Mononuclear cell (primary cell): ENCODE measurements at regions not wholly inside any gene's neighbourhood (a gene's known extent, or its start where the extent isn't known, plus 50 kb on each side); places are given as distances from the start of the nearest gene placed in this dataset.

ENCODE experiments used
- H3K27me3 ChIP-seq: 2 replicates; pipeline ENCODE4 v1.6.0; 2011; ENCODE audit warnings: low read length, control low read depth; ENCODE audit not compliant: insufficient read depth
- H3K4me1 ChIP-seq: 2 replicates; pipeline ENCODE4 v1.5.1; 2011; ENCODE audit warnings: mild to moderate bottlenecking, low read length, control low read depth; ENCODE audit not compliant: insufficient read depth
- H3K4me3 ChIP-seq: 2 replicates; pipeline ENCODE4 v1.5.1; 2011; ENCODE audit warnings: mild to moderate bottlenecking, low read length, moderate library complexity
- H3K9me3 ChIP-seq: 2 replicates; pipeline ENCODE4 v1.5.1; 2011; ENCODE audit warnings: low read depth, mild to moderate bottlenecking, control low read depth, low read length

GRCh38 chr17:71349908-71350600, 770.8 kb upstream of the SOX9 start:
- Histone ChIP-seq H3K4me1 (no peaks in the 10 kb centered on the region), H3K4me3 (no peak overlapping the region), H3K9me3 (no peaks in the 10 kb centered on the region), H3K27me3 (no peaks in the 10 kb centered on the region)

- Histone ChIP-seq H3K4me3 (no peak overlapping the region), H3K4me1 (no peaks in the 10 kb centered on the region), H3K9me3 (no peaks in the 10 kb centered on the region), H3K27me3 (no peaks in the 10 kb centered on the region)
These were observed 760.5 kb upstream of the SOX9 start for GRCh38 chr17:71360301-71360700.

GRCh38 chr17:71361656-71362450, 759.0 kb upstream of the SOX9 start:
- no peak overlapping the region for H3K4me3 ChIP-seq
- no peaks in the 10 kb centered on the region for H3K4me1 ChIP-seq

GRCh38 chr17:71363661-71364060, 757.2 kb upstream of the SOX9 start:
- H3K27me3 ChIP-seq: no peaks in the 10 kb centered on the region
- H3K4me1 ChIP-seq: no peaks in the 10 kb centered on the region
- H3K9me3 ChIP-seq: no peaks in the 10 kb centered on the region
- no peak overlapping the region for H3K4me3 ChIP-seq

More at GRCh38 chr17:71361656-71362450, 759.0 kb upstream of the SOX9 start:
- Histone ChIP-seq H3K9me3 (no peaks in the 10 kb centered on the region), H3K27me3 (no peaks in the 10 kb centered on the region)

GRCh38 chr17:71371809-71372208, 749.0 kb upstream of the SOX9 start:
- H3K9me3 ChIP-seq: no peaks in the 10 kb centered on the region
- no peaks in the 10 kb centered on the region for H3K27me3 ChIP-seq
- H3K4me1 ChIP-seq: no peaks in the 10 kb centered on the region
- H3K4me3 ChIP-seq: no peak overlapping the region

GRCh38 chr17:71375948-71376347, 744.9 kb upstream of the SOX9 start:
- H3K9me3 ChIP-seq: no peaks in the 10 kb centered on the region
- H3K27me3 ChIP-seq: no peaks in the 10 kb centered on the region
- H3K4me3 ChIP-seq: no peak overlapping the region
- H3K4me1 ChIP-seq: no peaks in the 10 kb centered on the region

GRCh38 chr17:71376933-71377332, 743.9 kb upstream of the SOX9 start:
- Histone ChIP-seq H3K27me3 (no peaks in the 10 kb centered on the region), H3K4me3 (no peak overlapping the region), H3K9me3 (no peaks in the 10 kb centered on the region), H3K4me1 (no peaks in the 10 kb centered on the region)

GRCh38 chr17:71378036-71378435, 742.8 kb upstream of the SOX9 start:
- Histone ChIP-seq H3K4me1 (no peaks in the 10 kb centered on the region), H3K9me3 (no peaks in the 10 kb centered on the region), H3K4me3 (no peak overlapping the region), H3K27me3 (no peaks in the 10 kb centered on the region)

- H3K27me3 ChIP-seq: no peaks in the 10 kb centered on the region
- H3K4me1 ChIP-seq: no peaks in the 10 kb centered on the region
- H3K9me3 ChIP-seq: no peaks in the 10 kb centered on the region
- no peak overlapping the region for H3K4me3 ChIP-seq
These were observed 742.1 kb upstream of the SOX9 start for GRCh38 chr17:71378741-71379140.

- Histone ChIP-seq H3K4me3 (no peak overlapping the region), H3K4me1 (no peaks in the 10 kb centered on the region), H3K27me3 (no peaks in the 10 kb centered on the region), H3K9me3 (no peaks in the 10 kb centered on the region)
These were observed 741.3 kb upstream of the SOX9 start for GRCh38 chr17:71379512-71379911.

GRCh38 chr17:71380535-71380934, 740.3 kb upstream of the SOX9 start:
- Histone ChIP-seq H3K4me3 (no peak overlapping the region), H3K4me1 (no peaks in the 10 kb centered on the region), H3K27me3 (no peaks in the 10 kb centered on the region), H3K9me3 (no peaks in the 10 kb centered on the region)

GRCh38 chr17:71380936-71381335, 739.9 kb upstream of the SOX9 start:
- Histone ChIP-seq H3K27me3 (no peaks in the 10 kb centered on the region), H3K4me3 (no peak overlapping the region), H3K4me1 (no peaks in the 10 kb centered on the region), H3K9me3 (no peaks in the 10 kb centered on the region)

GRCh38 chr17:71383091-71383490, 737.7 kb upstream of the SOX9 start:
- no peaks in the 10 kb centered on the region for H3K9me3 ChIP-seq

GRCh38 chr17:71387456-71387855, 733.4 kb upstream of the SOX9 start:
- Histone ChIP-seq H3K27me3 (no peaks in the 10 kb centered on the region), H3K4me3 (no peak overlapping the region), H3K9me3 (no peaks in the 10 kb centered on the region), H3K4me1 (no peaks in the 10 kb centered on the region)

More at GRCh38 chr17:71383091-71383490, 737.7 kb upstream of the SOX9 start:
- Histone ChIP-seq H3K4me1 (no peaks in the 10 kb centered on the region), H3K27me3 (no peaks in the 10 kb centered on the region), H3K4me3 (no peak overlapping the region)

GRCh38 chr17:71392715-71393567, 727.9 kb upstream of the SOX9 start:
- Histone ChIP-seq H3K4me3 (no peak overlapping the region), H3K4me1 (no peaks in the 10 kb centered on the region), H3K27me3 (no peaks in the 10 kb centered on the region), H3K9me3 (no peaks in the 10 kb centered on the region)
